ENCODE measurements at regions not wholly inside any gene's neighbourhood (a gene's known extent, or its start where the extent isn't known, plus 50 kb on each side); places are given as distances from the start of the nearest gene placed in this dataset.

GRCh38 chr10:121127151-121127906 is 276.2 kb downstream of the WDR11 start:
- Histone ChIP-seq H3K27ac (no peak overlapping the region), H3K36me3 (no peaks in the 10 kb centered on the region), H3K4me3 (replicated peaks in 1 of 3) (no peak overlapping the region), H3K4me1 (peaks cover 0 to 1% of the 10 kb centered on the region in 2 donors), H3K9me3 (no peaks in the 10 kb centered on the region), H3K27me3 (no peaks in the 10 kb centered on the region)
- WGBS, 2 donors: 80 to 81% methylated on average over 15 of the region's 15 CpGs
- DNase-seq: no peak
- TF ChIP-seq, protein P1, sequence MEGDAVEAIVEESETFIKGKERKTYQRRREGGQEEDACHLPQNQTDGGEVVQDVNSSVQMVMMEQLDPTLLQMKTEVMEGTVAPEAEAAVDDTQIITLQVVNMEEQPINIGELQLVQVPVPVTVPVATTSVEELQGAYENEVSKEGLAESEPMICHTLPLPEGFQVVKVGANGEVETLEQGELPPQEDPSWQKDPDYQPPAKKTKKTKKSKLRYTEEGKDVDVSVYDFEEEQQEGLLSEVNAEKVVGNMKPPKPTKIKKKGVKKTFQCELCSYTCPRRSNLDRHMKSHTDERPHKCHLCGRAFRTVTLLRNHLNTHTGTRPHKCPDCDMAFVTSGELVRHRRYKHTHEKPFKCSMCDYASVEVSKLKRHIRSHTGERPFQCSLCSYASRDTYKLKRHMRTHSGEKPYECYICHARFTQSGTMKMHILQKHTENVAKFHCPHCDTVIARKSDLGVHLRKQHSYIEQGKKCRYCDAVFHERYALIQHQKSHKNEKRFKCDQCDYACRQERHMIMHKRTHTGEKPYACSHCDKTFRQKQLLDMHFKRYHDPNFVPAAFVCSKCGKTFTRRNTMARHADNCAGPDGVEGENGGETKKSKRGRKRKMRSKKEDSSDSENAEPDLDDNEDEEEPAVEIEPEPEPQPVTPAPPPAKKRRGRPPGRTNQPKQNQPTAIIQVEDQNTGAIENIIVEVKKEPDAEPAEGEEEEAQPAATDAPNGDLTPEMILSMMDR (IDR thresholded peaks at IDR 0.05): no peak
- TF ChIP-seq POLR2A (IDR thresholded peaks at IDR 0.05): no peak
- intact Hi-C loops (cut with DNase I): no loop called here

DNA sequence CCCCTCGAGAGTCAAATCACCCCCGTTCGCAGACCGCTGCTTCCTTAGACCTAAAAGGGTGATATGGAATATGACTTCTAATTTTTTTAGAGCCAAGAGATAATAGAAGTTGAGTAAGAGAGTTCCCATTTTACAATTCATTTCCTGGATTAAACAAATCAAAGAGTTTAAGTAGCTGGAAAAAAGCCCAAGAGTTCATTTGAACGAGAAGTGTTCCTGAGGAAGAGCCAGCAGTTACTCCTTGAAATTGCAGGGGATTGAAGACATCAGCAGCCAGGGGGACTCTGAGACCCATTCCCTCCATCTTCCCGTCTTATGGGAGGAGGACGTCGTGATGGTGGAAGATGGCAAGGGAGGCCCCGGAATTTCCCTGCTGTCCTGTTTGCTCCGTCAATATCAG is 277.0 kb downstream of the WDR11 start:
- 52 to 62% methylated on average over 10 of the region's 10 CpGs for WGBS, 2 donors
- H3K4me1 ChIP-seq: peaks cover 0 to 9% of the 10 kb centered on the region in 2 donors
- intact Hi-C loops (cut with DNase I): no loop called here
- H3K36me3 ChIP-seq: no peaks in the 10 kb centered on the region
- TF ChIP-seq POLR2A (IDR thresholded peaks at IDR 0.05): no peak
- TF ChIP-seq, protein P1 (IDR thresholded peaks at IDR 0.05): no peak
- no peak overlapping the region for H3K27ac ChIP-seq
- H3K9me3 ChIP-seq: no peaks in the 10 kb centered on the region
- no peak for DNase-seq
- H3K4me3 ChIP-seq (replicated peaks in 1 of 3): no peak overlapping the region
- H3K27me3 ChIP-seq: no peaks in the 10 kb centered on the region

- TF ChIP-seq, protein P1 (IDR thresholded peaks at IDR 0.05): no peak
- TF ChIP-seq POLR2A (IDR thresholded peaks at IDR 0.05): no peak
- H3K27me3 ChIP-seq: no peaks in the 10 kb centered on the region
- H3K27ac ChIP-seq: no peak overlapping the region
- DNase-seq: peak; percentile 39 to 49
- 59 to 71% methylated on average over 5 of the region's 5 CpGs for WGBS, 2 donors
- no peaks in the 10 kb centered on the region for H3K36me3 ChIP-seq
- intact Hi-C loops (cut with DNase I): no loop called here
- peaks cover 0 to 9% of the 10 kb centered on the region in 2 donors for H3K4me1 ChIP-seq
- no peak overlapping the region for H3K4me3 ChIP-seq (replicated peaks in 1 of 3)
- no peaks in the 10 kb centered on the region for H3K9me3 ChIP-seq
Measured at GRCh38 chr10:121129266-121129665, 278.1 kb downstream of the WDR11 start.

DNA sequence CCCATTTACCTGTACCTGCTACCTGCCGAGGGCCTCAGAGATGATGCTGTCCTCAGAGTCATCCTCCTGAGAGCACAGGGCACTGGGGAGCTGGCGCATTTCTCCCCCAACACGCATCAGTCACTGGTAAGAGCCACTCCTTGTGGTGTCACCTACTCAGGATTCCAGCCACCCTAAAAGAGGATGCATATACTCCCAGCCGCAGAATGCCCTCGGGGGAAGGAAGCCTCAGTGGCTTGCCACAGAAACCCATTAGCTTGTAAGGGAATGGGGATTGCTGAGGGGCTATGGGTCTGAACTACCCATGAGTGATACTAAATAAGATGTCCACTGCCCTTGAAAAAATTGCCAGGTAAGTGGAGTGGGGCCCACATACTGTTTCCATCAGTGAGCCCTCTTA is 279.2 kb downstream of the WDR11 start:
- TF ChIP-seq, protein P1 (IDR thresholded peaks at IDR 0.05): no peak
- WGBS, 2 donors: 94 to 98% methylated on average over 3 to 5 of the region's 5 CpGs
- no peaks in the 10 kb centered on the region for H3K9me3 ChIP-seq
- peaks cover 0 to 9% of the 10 kb centered on the region in 2 donors for H3K4me1 ChIP-seq
- no peak for DNase-seq
- no peaks in the 10 kb centered on the region for H3K27me3 ChIP-seq
- intact Hi-C loops (cut with DNase I): no loop called here
- H3K27ac ChIP-seq: no peak overlapping the region
- no peak overlapping the region for H3K4me3 ChIP-seq (replicated peaks in 1 of 3)
- H3K36me3 ChIP-seq: no peaks in the 10 kb centered on the region

DNA sequence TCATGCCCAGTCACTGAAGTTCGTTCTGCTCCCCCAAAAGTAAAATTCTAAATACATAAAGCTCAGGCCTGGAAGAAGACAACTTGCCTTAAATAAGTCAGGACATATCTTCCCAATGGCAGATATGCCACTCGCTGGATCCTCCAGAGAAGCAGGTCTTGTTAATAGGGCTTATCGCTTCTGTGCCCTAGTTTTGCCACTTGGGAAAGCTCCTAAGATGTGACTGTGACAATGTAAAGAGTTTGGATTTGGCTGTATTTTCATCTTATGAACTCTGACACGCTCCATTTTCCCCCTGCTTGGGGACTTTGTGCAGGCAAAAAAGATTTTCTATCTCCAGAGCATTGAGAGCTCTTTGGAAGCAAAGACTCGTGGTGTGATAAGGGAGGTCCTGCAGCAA is 279.9 kb downstream of the WDR11 start:
- TF ChIP-seq, protein P1 (IDR thresholded peaks at IDR 0.05): no peak
- no peak for TF ChIP-seq POLR2A (IDR thresholded peaks at IDR 0.05)
- intact Hi-C loops (cut with DNase I): no loop called here
- no peak overlapping the region for H3K27ac ChIP-seq
- no peak overlapping the region for H3K4me3 ChIP-seq (replicated peaks in 1 of 3)
- DNase-seq: no peak
- H3K27me3 ChIP-seq: no peaks in the 10 kb centered on the region
- peaks cover 0 to 9% of the 10 kb centered on the region in 2 donors for H3K4me1 ChIP-seq
- H3K9me3 ChIP-seq: no peaks in the 10 kb centered on the region
- 85 to 92% methylated on average over 5 of the region's 5 CpGs for WGBS, 2 donors
- no peaks in the 10 kb centered on the region for H3K36me3 ChIP-seq

Data from thyroid gland (tissue), 4 donors.